C4-2B (cell line): ENCODE measurements at regions not wholly inside any gene's neighbourhood (a gene's known extent, or its start where the extent isn't known, plus 50 kb on each side); places are given as distances from the start of the nearest gene placed in this dataset.

Experiments used
- H3K27ac ChIP-seq: fragments of 450-650 bp; 2 replicates; pipeline ENCODE4 v1.5.1; 2017
- CTCF ChIP-seq: fragments of 450-650 bp; conservative IDR thresholded peaks from 2 replicates; pipeline ENCODE4 v1.5.1; 2017; ENCODE audit warnings: mild to moderate bottlenecking
- ZFX ChIP-seq: fragments of 450-650 bp; IDR thresholded peaks from 2 replicates; pipeline ENCODE4 v1.6.1; 2017

- H3K27ac ChIP-seq, result peak overlapping the region; percentile 85; the same call in 1 of the 2 replicates
- TF ChIP-seq CTCF, result no peak
- no peak for TF ChIP-seq ZFX
Measured at GRCh38 chr21:36247316-36248010, 72.5 kb upstream of the MORC3 start.

- H3K27ac ChIP-seq, result no peak overlapping the region
- TF ChIP-seq ZFX (no peak), CTCF (no peak)
Measured at GRCh38 chr21:36249576-36250422, 70.2 kb upstream of the MORC3 start.

- H3K27ac ChIP-seq, result no peak overlapping the region
- no peak for TF ChIP-seq CTCF
- no peak for TF ChIP-seq ZFX
Measured at GRCh38 chr21:36250423-36251075, 69.4 kb upstream of the MORC3 start.

GRCh38 chr21:36254106-36254941, 65.7 kb upstream of the MORC3 start:
- TF ChIP-seq ZFX (no peak), CTCF (no peak)

GRCh38 chr21:36255663-36256062, 64.3 kb upstream of the MORC3 start:
- no peak overlapping the region for H3K27ac ChIP-seq
- TF ChIP-seq CTCF (no peak), ZFX (no peak)

More at GRCh38 chr21:36254106-36254941, 65.7 kb upstream of the MORC3 start:
- H3K27ac ChIP-seq, result no peak overlapping the region; the same call in 1 of the 2 replicates

GRCh38 chr21:36257657-36258056, 62.3 kb upstream of the MORC3 start:
- TF ChIP-seq ZFX (no peak), CTCF (no peak)
- no peak overlapping the region for H3K27ac ChIP-seq
